Breast epithelium (tissue), 3 donors: ENCODE measurements at regions not wholly inside any gene's neighbourhood (a gene's known extent, or its start where the extent isn't known, plus 50 kb on each side); places are given as distances from the start of the nearest gene placed in this dataset.

ENCODE experiments used
- POLR2A ChIP-seq: fragments of 450-650 bp; IDR thresholded peaks from one replicate; pipeline ENCODE4 v1.6.1; 2016; ENCODE audit warnings: antibody characterized with exemption, mild to moderate bottlenecking, moderate library complexity
- TF ChIP-seq, protein P1 (sequence below), 3 donors: fragments of 450-650 bp; IDR thresholded peaks; one replicate each; pipeline ENCODE4 v1.5.1; 2016 to 2017; ENCODE audit warnings: antibody characterized with exemption in 3 of 3, mild to moderate bottlenecking in 3 of 3, moderate library complexity in 3 of 3

DNA sequence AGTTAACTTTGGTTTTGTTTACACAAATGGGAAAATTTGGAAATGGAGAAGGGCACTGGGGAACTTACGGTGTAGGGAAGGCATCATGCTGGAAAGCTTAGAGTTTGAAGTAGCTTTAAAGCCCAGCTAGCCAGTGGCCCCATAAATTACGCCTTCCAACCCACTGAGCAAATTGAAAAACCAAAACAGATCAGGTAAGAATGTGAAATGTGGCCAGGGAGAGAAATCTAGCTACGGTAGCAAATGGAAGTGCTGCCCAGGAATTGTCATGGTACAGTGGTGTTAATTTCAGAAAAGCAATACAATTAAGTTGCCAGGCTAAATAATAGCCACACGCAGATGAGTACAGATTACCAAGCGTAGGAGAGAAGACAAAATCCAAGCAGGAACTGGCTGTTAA lies 654.8 kb downstream of the PRELID2 start:
- TF ChIP-seq, protein P1, sequence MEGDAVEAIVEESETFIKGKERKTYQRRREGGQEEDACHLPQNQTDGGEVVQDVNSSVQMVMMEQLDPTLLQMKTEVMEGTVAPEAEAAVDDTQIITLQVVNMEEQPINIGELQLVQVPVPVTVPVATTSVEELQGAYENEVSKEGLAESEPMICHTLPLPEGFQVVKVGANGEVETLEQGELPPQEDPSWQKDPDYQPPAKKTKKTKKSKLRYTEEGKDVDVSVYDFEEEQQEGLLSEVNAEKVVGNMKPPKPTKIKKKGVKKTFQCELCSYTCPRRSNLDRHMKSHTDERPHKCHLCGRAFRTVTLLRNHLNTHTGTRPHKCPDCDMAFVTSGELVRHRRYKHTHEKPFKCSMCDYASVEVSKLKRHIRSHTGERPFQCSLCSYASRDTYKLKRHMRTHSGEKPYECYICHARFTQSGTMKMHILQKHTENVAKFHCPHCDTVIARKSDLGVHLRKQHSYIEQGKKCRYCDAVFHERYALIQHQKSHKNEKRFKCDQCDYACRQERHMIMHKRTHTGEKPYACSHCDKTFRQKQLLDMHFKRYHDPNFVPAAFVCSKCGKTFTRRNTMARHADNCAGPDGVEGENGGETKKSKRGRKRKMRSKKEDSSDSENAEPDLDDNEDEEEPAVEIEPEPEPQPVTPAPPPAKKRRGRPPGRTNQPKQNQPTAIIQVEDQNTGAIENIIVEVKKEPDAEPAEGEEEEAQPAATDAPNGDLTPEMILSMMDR (IDR thresholded peaks at IDR 0.05), result no peak
- TF ChIP-seq POLR2A, result no peak
